Astrocyte (in vitro differentiated cells and primary cell): ENCODE measurements at regions not wholly inside any gene's neighbourhood (a gene's known extent, or its start where the extent isn't known, plus 50 kb on each side); places are given as distances from the start of the nearest gene placed in this dataset.

Source experiments
- DNase-seq: peaks from one replicate; pipeline ENCODE4 v3.0.0-alpha.2; 2010; ENCODE audit warnings: low read depth
- FAIRE-seq: peaks from 2 replicates; lab custom pipeline; 2011; peaks lifted over from hg19 to GRCh38; lab: Jason Lieb, UNC
- H2AFZ ChIP-seq: 2 replicates; pipeline ENCODE4 v1.6.0; 2012; ENCODE audit warnings: low read depth, low read length, inconsistent platforms
- H3K27ac ChIP-seq: 2 replicates; pipeline ENCODE4 v1.5.1; 2011; ENCODE audit warnings: low read depth, low read length, inconsistent platforms
- H3K27me3 ChIP-seq: 2 replicates; pipeline ENCODE4 v1.6.0; 2011; ENCODE audit warnings: low read length, inconsistent platforms; ENCODE audit not compliant: insufficient read depth
- H3K36me3 ChIP-seq: 2 replicates; pipeline ENCODE4 v1.5.1; 2011; ENCODE audit warnings: low read length, inconsistent platforms; ENCODE audit not compliant: insufficient read depth
- H3K4me1 ChIP-seq: 2 replicates; pipeline ENCODE4 v1.5.1; 2011; ENCODE audit warnings: low read length, inconsistent platforms; ENCODE audit not compliant: insufficient read depth
- H3K4me2 ChIP-seq: 2 replicates; pipeline ENCODE4 v1.6.0; 2012; ENCODE audit warnings: low read length, inconsistent platforms
- H3K4me3 ChIP-seq: 2 replicates; pipeline ENCODE4 v1.5.1; 2011; ENCODE audit warnings: low read depth, mild to moderate bottlenecking, low read length, inconsistent platforms; ENCODE audit not compliant: insufficient read depth
- H3K79me2 ChIP-seq: 2 replicates; pipeline ENCODE4 v1.6.0; 2012; ENCODE audit warnings: mild to moderate bottlenecking, low read length, inconsistent platforms; ENCODE audit not compliant: insufficient read depth
- H3K9ac ChIP-seq: 2 replicates; pipeline ENCODE4 v1.6.0; 2012; ENCODE audit warnings: mild to moderate bottlenecking, low read length, inconsistent platforms
- H3K9me3 ChIP-seq: 2 replicates; pipeline ENCODE4 v1.5.1; 2012; ENCODE audit warnings: low read depth, mild to moderate bottlenecking, low read length, inconsistent platforms; ENCODE audit not compliant: insufficient read depth
- H4K20me1 ChIP-seq: 2 replicates; pipeline ENCODE4 v1.6.0; 2012; ENCODE audit warnings: low read length, inconsistent platforms; ENCODE audit not compliant: insufficient read depth
- H3K27ac Mint-ChIP-seq: one replicate; pipeline ENCODE4 v1.8.0; 2021; ENCODE audit warnings: mild to moderate bottlenecking, mixed read lengths; ENCODE audit not compliant: unreplicated experiment
- H3K27me3 Mint-ChIP-seq: one replicate; pipeline ENCODE4 v1.8.0; 2021; ENCODE audit warnings: low read depth, mixed read lengths; ENCODE audit not compliant: unreplicated experiment
- H3K36me3 Mint-ChIP-seq: one replicate; pipeline ENCODE4 v1.8.0; 2021; ENCODE audit warnings: low read depth, mixed read lengths; ENCODE audit not compliant: unreplicated experiment
- H3K4me1 Mint-ChIP-seq: one replicate; pipeline ENCODE4 v1.8.0; 2021; ENCODE audit warnings: low read depth, mixed read lengths; ENCODE audit not compliant: unreplicated experiment
- H3K4me3 Mint-ChIP-seq: one replicate; pipeline ENCODE4 v1.8.0; 2021; ENCODE audit warnings: mild to moderate bottlenecking, moderate library complexity, mixed read lengths; ENCODE audit not compliant: unreplicated experiment
- H3K9me3 Mint-ChIP-seq: one replicate; pipeline ENCODE4 v1.8.0; 2021; ENCODE audit warnings: mild to moderate bottlenecking, mixed read lengths; ENCODE audit not compliant: unreplicated experiment
- EZH2 ChIP-seq: IDR thresholded peaks from 2 replicates; pipeline ENCODE4 v1.6.1; 2012; ENCODE audit warnings: mild to moderate bottlenecking, low read length, inconsistent platforms; ENCODE audit not compliant: insufficient read depth
- TF ChIP-seq, protein P1 (sequence below): IDR thresholded peaks from 2 replicates; pipeline ENCODE4 v1.5.1; 2011; ENCODE audit warnings: low read depth, mild to moderate bottlenecking, inconsistent platforms, low read length, moderate library complexity; ENCODE audit not compliant: insufficient read depth

- no peaks in the 10 kb centered on the region for H3K4me1 Mint-ChIP-seq
- H3K79me2 ChIP-seq: no peaks in the 10 kb centered on the region
- no peak overlapping the region for H3K27ac Mint-ChIP-seq
- H3K4me1 ChIP-seq: no peaks in the 10 kb centered on the region
- H3K27ac ChIP-seq: no peak overlapping the region
- peaks cover 4% of the 10 kb centered on the region for H3K9me3 Mint-ChIP-seq
- no peak for DNase-seq
- H3K27me3 Mint-ChIP-seq: no peaks in the 10 kb centered on the region
- H3K4me3 ChIP-seq: no peak overlapping the region
- no peak for TF ChIP-seq EZH2
- TF ChIP-seq, protein P1, sequence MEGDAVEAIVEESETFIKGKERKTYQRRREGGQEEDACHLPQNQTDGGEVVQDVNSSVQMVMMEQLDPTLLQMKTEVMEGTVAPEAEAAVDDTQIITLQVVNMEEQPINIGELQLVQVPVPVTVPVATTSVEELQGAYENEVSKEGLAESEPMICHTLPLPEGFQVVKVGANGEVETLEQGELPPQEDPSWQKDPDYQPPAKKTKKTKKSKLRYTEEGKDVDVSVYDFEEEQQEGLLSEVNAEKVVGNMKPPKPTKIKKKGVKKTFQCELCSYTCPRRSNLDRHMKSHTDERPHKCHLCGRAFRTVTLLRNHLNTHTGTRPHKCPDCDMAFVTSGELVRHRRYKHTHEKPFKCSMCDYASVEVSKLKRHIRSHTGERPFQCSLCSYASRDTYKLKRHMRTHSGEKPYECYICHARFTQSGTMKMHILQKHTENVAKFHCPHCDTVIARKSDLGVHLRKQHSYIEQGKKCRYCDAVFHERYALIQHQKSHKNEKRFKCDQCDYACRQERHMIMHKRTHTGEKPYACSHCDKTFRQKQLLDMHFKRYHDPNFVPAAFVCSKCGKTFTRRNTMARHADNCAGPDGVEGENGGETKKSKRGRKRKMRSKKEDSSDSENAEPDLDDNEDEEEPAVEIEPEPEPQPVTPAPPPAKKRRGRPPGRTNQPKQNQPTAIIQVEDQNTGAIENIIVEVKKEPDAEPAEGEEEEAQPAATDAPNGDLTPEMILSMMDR: no peak
- H3K27me3 ChIP-seq: no peaks in the 10 kb centered on the region
- H3K4me3 Mint-ChIP-seq: no peak overlapping the region
- H4K20me1 ChIP-seq: no peaks in the 10 kb centered on the region
- no peaks in the 10 kb centered on the region for H3K36me3 Mint-ChIP-seq
- no peak overlapping the region for H3K4me2 ChIP-seq
- no peak for FAIRE-seq
- no peak overlapping the region for H2AFZ ChIP-seq
- H3K9me3 ChIP-seq: no peaks in the 10 kb centered on the region
- H3K9ac ChIP-seq: no peak overlapping the region
- H3K36me3 ChIP-seq: no peaks in the 10 kb centered on the region
These were observed 1609.8 kb downstream of the AMY1C start for GRCh38 chr1:105359457-105359856.

GRCh38 chr1:105362438-105362837, 1612.7 kb downstream of the AMY1C start:
- Mint-ChIP-seq H3K36me3 (no peaks in the 10 kb centered on the region), H3K27me3 (no peaks in the 10 kb centered on the region), H3K27ac (no peak overlapping the region), H3K4me3 (no peak overlapping the region), H3K9me3 (peaks cover 4% of the 10 kb centered on the region), H3K4me1 (no peaks in the 10 kb centered on the region)
- Histone ChIP-seq H3K9me3 (no peaks in the 10 kb centered on the region), H3K9ac (no peak overlapping the region), H3K27ac (no peak overlapping the region), H3K4me2 (no peak overlapping the region), H2AFZ (no peak overlapping the region), H3K4me3 (no peak overlapping the region), H4K20me1 (no peaks in the 10 kb centered on the region), H3K79me2 (no peaks in the 10 kb centered on the region), H3K36me3 (no peaks in the 10 kb centered on the region), H3K4me1 (no peaks in the 10 kb centered on the region), H3K27me3 (no peaks in the 10 kb centered on the region)
- no peak for DNase-seq
- TF ChIP-seq, protein P1: no peak
- TF ChIP-seq EZH2: no peak
- FAIRE-seq: no peak

DNA sequence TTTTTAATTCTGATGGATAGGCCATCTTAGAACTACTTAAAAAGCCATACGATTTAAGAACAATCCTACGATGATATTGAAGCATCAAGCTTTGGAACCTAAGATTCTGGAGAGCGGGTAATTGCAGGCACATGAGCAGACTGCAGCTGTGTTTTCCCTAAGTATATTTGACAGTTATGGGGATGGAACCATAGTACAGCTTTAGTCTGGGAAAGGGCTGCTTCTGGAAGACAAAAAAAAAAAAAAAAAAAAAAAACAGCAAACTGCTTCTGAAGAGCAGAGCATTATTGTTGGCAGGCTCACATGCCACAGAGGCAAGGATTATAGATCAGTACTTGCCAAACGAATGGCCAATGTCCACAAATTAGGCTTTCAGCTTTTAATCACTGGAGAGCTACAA, 1618.7 kb downstream of the AMY1C start:
- no peaks in the 10 kb centered on the region for H3K36me3 Mint-ChIP-seq
- no peak for FAIRE-seq
- no peaks in the 10 kb centered on the region for H3K4me1 Mint-ChIP-seq

More for the DNA sequence above, 1618.7 kb downstream of the AMY1C start:
- no peak for DNase-seq
- Histone ChIP-seq H3K4me1 (no peaks in the 10 kb centered on the region), H4K20me1 (no peaks in the 10 kb centered on the region), H3K4me3 (no peak overlapping the region), H3K36me3 (no peaks in the 10 kb centered on the region), H2AFZ (no peak overlapping the region), H3K4me2 (no peak overlapping the region), H3K27ac (no peak overlapping the region), H3K27me3 (no peaks in the 10 kb centered on the region), H3K79me2 (no peaks in the 10 kb centered on the region), H3K9me3 (no peaks in the 10 kb centered on the region), H3K9ac (no peak overlapping the region)
- no peak for TF ChIP-seq EZH2
- TF ChIP-seq, protein P1: no peak
- no peak overlapping the region for H3K27ac Mint-ChIP-seq
- no peaks in the 10 kb centered on the region for H3K27me3 Mint-ChIP-seq
- no peak overlapping the region for H3K4me3 Mint-ChIP-seq
- H3K9me3 Mint-ChIP-seq: no peaks in the 10 kb centered on the region
